Panc1 (cell line): ENCODE measurements at regions not wholly inside any gene's neighbourhood (a gene's known extent, or its start where the extent isn't known, plus 50 kb on each side); places are given as distances from the start of the nearest gene placed in this dataset.

Experiments used
- CTCF ChIP-seq: fragments of 450-650 bp; IDR thresholded peaks from 2 replicates; pipeline ENCODE4 v1.5.1; 2017; ENCODE audit warnings: mild to moderate bottlenecking
- POLR2AphosphoS5 ChIP-seq: IDR thresholded peaks from 2 replicates; pipeline ENCODE4 v1.6.1; 2012; ENCODE audit warnings: mild to moderate bottlenecking, low read depth, low read length, moderate library complexity
- REST ChIP-seq, 2 experiments: IDR thresholded peaks; 2 replicates each; pipeline ENCODE4 v1.6.1; 2011 to 2012; ENCODE audit warnings: low read depth in 2 of 2, control low read depth in 1 of 2, low read length in 1 of 2, mild to moderate bottlenecking in 1 of 2, moderate library complexity in 1 of 2; ENCODE audit not compliant: insufficient read depth in 1 of 2

GRCh38 chr1:22201023-22201422 is 58.1 kb upstream of the WNT4 start:
- no peak for TF ChIP-seq CTCF
- TF ChIP-seq POLR2AphosphoS5: no peak
- no peak for TF ChIP-seq REST (IDR thresholded peaks at IDR 0.05; ENCODE audit: insufficient read depth in 1 of 2, low read depth in 2 of 2, low read length in 1 of 2)
